GM21447 (cell line): ENCODE measurements at regions not wholly inside any gene's neighbourhood (a gene's known extent, or its start where the extent isn't known, plus 50 kb on each side); places are given as distances from the start of the nearest gene placed in this dataset.
"Not testable (repeated sequence)": the region's sequence is repeated elsewhere in the genome, so short reads cannot be mapped to it uniquely, and the experiment has no call there.

Experiments used
- ATAC-seq: cut with Tn5 transposase; IDR thresholded peaks from one replicate; pipeline ENCODE4 v1.9.1; 2021; ENCODE audit not compliant: unreplicated experiment

DNA sequence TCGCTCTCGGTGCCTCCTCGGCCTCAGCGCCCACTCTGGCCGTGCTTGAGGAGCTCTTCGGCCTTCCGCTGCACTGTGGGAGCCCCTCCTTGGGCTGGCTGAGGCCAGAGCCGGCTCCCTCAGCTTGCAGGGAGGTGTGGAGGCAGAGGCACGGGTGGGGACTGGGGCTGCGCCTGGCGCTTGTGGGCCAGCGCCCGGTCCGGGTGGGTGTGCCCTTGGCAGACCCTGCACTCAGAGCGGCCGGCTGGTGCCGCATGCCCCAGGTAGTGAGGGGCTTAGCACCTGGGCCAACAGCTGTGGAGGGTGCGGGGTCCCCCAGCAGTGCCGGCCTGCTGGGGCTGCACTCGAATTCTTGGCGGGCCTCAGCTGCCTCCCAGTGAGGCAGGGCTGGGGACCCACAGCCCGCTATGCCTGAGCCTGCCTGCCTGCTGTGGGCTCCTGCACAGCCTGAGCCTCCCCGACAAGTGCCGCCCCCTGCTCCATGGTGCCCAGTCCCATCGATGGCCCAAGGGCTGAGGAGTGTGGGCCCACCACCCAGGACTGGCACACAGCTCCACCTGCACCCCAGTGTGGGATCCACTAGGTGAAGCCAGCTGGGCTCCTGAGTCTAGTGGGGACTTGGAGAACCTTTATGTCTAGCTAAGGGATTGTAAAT is 2085.2 kb upstream of the ACO1 start:
- no peak for ATAC-seq

DNA sequence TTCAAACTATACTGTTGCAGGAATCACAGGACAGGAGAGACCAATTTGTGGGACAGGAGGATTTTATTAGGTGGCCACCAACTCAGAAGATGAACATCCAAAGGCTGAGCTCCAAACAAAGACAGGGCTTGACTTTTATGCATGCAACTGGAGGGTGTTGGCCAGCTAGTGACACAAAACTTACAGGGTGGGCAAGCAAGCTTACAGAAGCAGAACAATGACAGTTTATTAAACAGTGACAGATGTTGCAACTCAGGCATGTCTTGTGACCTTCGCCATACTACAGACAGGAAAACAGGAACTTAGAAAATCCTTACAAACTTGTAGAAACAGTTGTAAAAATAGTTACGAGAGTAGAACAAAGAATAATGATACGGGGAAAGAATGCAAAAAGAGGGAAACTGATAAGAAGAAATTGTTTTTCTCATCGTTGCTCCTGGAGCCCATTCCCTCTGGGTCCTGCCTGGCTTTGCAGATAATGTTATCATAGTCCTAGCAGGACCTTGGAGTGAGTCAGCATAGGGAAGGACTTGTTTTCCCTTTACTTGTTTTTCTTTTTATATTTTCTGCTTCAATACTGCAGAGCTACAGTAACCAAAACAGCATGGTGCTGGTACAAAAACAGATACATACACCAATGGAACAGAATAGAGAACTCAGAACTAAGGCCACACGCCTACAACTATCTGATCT is 2083.0 kb upstream of the ACO1 start:
- no peak for ATAC-seq

DNA sequence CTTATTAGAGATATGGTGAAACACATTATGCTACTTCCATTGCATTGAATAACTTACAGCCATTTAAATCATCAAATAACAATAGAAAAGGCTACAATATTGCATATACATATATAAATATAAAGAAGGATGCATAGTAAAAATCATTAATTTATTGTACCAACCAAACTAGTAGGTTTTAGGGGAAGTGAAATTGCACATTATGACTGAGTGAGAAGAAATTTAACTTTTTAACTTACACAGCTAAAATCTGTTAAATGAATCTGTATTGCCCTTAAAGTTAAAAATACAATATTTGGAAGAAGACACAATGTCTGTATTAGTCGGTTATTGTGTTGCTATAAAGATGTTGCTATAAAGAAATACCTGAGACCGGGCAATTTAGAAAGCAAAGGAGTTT is 2073.7 kb upstream of the ACO1 start:
- no peak for ATAC-seq

DNA sequence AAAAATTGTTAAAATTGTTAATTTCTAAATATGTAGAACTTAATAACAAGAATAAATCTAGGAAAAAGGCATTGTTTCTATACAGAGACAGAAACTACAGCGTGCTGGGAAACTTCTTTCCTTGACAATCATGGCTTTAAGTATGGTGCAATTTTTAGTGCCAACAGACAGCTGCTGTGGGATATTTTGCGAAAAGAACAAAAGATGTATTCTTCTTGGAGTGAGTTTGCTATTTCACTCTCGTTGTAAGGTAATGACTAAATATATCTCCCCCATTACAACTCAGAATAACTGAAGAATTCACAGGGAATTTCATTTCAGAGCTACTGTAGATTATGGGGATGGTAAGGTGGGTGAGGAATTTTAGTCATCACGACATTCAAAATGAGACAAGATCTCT is 2055.0 kb upstream of the ACO1 start:
- ATAC-seq, result no peak

DNA sequence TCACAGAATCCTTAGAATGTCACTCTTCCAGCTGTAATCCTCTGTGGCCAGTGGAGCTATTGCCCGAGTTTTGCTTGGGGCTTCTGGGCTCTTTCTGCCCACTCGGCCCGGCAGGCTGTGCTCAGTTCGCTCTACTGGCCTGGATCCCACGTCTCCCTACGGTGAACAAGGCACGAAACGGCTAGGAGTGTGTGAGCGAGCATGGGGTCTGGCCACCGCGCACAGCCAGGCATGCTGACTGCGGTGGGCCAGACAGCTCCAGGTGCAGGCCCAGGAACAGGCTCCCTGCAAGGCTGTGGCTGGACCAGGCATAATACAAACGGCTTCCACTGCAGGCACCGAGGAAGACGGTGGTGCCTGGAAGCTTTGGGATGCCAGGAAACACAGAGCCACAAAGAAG is 2035.5 kb upstream of the ACO1 start:
- ATAC-seq, result no peak

DNA sequence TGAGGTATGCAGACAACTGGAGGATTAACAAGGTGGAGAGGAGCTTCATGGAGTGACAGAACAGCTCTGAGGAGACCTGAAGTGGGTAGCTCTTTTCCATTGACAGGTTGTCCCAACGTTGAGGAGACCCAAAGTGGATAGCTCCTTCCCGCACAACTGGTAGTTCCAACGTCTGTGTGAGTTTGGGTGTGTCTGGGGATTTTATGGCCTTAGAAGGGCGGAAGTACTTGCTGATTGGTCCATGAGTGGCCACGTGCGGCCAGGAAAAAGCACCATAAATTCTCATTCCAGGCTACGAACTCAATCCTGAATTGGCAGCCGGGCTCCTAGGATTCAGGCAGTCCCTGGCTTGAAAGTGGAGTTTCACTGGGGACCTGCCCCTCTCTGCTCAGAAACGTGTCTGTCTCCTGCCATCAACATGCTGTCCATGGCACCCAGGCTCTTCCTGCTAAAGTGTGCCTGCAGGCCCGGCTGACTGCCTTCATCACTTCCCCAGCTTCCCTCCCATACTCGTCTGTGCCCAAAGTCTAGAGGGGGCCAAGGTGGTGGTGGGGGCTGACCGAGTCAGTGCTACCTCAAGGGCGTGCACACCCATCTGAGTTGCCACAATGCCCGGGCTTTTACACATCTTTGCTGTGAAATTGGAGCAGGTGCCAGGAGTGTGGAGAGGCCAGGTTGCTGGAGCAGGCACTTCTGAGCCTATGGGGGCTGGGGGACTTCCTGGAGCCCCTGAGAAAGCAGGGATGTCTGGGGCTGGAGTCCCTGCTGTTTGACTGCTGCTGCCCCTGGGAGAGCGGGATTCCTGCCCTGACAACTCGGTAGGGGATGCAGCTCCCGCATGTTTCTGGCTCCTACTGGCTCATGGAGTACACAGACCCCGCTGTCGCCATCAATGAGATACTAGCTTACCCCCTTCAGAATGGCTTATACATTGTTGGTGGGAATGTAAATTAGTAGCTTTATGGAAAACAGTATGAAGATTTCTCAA is 2034.6 kb upstream of the ACO1 start:
- ATAC-seq, result no peak

DNA sequence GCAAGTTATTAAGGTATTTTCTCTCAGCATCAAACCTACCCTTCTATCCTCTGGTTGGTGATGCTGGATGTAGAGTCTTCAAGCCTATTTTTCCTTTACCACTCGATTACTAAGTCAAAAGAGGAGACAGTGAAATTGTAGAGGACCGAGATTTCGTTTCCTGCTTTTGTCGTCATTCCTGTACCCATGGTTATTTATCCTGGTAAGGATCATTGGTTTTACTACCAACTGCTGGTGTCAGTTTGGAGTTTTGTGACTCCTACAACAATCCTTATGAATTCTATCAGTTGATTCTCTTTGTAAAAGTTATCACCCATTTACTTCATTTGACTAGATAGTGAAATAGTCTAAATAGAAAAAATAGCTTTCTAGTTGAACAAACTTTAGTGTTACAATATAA is 2028.2 kb upstream of the ACO1 start:
- no peak for ATAC-seq

DNA sequence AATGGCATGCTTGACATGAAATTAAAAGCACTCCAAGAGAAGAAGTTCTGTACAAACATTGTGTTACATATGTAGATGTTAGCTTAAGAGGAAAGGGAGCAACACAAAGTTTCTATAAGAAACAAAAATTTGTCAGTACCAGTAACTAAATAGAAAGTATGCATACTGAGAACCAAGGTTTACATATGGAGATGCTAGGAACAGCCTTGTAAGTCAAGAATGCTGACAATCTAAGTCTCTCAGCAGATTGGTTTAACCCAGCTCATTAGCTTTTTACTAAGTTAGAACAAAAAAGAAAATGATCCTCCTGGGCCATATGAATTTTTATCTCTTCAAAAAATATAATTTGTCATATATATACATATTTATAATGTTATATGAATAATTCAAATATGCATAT is 2022.1 kb upstream of the ACO1 start:
- no peak for ATAC-seq

DNA sequence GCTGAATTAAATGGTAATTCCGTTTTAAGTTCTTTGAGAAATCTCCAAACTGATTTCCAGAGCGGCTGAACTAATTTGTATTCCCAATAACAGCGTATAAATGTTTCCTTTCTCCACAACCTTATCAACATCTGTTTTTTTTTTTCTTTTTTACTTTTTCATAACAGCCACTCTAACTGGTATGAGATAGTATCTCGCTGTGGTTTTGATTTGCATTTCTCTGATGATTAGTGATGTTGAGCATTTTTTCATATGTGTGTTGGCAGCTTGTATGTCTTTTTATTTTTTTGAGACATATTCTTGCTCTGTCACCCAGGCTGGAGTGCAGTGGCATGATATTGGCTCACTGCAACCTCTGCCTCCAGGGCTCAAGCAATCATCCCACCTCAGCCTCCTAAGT is 2018.3 kb upstream of the ACO1 start:
- ATAC-seq, result not testable (repeated sequence)

DNA sequence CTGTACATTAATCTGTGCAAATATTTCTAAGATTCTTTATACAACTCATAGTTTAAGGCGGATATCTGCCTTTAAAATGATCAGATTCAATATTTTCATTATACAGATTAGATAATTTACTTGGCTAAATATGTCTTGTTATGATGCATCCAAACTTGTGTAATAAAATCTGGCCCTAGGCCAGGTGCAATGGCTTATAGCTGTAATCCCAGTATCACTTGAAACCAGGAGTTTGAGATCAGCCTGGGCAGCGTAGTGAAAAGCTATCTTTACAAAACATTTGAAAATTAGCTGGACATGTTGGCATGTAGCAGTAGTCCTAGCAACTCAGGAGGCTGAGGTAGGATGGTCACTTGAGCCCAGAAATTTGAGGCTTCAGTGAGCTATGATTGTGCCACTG is 2002.2 kb upstream of the ACO1 start:
- no peak for ATAC-seq

DNA sequence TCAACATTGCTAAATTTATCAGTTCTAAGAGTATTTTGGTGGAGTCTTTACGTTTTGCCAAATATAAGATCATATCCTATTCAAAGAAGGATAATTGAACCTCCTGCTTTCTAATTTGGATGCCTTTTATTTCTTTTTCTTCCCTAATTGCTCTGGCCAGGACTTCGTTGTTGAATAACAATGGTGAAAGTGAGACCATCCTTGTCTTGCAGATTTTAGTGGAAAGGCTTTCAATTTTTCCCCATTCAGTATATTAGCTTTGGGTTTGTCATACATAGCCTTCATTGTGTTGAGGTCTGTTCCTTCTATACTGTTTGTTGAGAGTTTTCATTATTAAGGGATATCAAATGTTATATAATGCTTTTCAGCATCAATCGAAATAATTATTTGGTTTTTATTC is 1974.2 kb upstream of the ACO1 start:
- ATAC-seq, result no peak

DNA sequence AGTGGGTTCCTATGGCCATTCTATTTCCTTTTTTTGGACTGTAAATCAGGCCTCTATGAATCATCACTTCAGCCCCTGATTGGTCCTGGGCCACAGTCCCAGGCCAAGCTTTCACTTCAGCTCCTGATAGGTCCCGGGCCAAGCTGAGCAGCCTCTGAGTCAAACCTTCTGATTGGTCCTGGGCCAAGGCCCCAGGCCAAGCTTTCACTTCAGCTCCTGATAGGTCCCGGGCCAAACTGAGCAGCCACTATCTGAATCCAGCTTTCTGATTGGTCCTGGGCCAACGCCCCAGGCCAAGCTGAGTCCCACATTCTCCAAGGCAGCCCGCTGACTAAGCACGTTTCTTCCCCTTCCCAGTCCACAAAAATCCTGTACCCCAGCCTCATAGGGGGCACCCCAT is 1972.9 kb upstream of the ACO1 start:
- no peak for ATAC-seq

DNA sequence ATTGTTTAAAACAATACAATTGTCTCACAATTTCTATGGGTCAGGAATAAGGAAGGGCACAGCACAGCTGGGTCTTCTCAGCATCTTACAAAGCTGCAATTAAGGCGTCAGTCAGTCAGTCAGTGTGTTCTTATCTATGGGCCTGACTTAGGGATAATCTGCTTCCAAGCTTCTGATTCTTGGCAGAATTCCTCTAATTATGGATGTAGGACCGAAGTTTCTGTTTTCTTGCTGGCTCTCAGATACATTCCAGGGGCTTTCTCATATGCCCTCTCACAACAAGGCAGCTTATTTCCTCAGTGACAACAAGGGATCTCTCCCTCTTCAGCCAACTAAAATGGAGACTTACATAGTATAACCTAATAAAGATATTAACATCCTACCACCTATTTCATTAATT is 1925.3 kb upstream of the ACO1 start:
- ATAC-seq, result no peak

DNA sequence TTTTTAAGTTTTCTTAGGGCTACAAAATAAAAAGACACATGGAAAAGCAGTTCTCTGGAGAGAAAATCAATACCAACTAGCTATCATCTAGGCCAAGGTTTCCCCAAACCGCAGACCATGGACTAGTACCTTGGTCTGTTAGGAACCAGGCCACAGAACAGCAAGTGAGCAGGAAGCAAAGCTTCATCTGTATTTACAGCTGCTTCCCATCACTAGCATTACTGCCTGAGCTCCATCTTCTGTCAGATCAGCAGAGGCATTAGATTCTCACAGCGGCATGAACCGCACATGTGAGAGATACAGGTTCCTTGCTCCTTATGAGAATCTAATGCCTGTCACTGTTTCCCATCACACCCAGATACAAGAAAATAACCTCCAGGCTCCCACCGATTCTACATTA is 1907.6 kb upstream of the ACO1 start:
- no peak for ATAC-seq

DNA sequence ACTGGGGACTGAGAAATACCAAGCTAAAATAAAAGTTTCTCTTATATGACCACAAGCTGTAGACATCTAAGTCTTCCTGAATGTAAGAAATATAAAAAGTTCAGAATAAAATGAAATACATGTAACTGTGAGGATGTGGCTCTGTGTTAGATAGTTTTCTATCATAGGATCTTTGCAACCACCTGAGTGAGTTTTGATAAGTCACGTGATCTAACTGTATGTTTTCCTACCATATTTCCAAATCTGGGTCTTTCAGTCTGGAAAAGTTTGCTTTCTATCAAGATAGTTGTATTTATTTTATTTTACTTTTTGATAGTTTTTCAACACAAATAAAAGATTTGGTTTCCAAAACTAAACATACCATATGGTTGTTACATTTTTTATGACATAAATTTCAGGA is 1905.8 kb upstream of the ACO1 start:
- no peak for ATAC-seq

DNA sequence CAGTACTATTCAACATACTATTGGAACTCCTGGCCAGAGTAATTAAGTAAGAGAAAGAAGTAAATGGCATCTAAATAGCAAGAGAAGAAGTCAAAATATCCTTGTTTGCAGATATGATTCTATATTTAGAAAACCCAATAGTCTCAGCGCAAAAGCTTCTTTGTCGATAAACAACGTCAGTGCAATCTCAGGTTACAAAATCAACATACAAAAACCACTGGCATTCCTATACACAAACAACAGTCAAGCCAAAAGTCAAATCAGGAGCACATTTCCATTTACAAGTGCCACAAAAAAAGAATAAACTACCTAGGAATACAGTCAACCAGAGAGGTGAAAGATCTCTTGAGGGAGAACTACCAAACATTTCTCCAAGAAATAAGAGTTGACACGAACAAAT is 1901.9 kb upstream of the ACO1 start:
- no peak for ATAC-seq

DNA sequence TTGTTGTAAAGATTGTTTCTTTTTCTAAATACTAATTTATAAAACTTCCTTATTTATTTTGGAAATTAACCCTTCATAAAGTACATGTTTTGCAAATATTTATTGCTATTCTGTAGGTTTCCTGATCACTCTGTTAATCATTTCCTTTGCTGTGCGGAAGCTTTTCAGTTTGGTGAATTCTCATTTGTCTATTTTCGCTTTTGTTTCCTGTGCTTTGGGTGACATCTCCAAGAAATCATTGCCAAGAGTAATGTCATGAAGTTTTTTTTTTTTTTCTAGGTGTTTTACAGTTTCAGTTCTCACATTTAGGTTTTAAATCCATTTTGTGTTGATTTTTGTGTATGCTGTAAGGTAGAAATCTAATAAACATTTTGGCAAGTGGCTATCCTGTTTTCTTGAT is 1899.8 kb upstream of the ACO1 start:
- no peak for ATAC-seq

DNA sequence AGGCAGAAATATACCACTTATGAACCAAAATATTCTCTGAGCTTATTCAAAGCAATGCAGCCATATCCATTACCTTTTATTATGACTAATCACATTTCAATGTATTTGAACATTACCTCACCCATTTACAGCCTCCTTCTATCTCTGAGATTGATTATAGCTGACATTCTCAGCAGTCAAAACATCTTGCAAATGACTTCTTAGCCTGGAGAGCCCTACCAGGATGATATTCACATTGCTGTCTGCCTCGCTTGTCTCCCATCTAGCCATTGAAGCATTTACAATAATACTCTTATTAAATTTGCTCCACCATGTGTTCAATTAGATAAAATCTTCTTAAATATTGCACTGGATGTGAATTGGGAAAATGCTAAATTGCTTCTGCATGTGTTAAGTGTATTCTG is 1879.9 kb upstream of the ACO1 start:
- ATAC-seq, result no peak

DNA sequence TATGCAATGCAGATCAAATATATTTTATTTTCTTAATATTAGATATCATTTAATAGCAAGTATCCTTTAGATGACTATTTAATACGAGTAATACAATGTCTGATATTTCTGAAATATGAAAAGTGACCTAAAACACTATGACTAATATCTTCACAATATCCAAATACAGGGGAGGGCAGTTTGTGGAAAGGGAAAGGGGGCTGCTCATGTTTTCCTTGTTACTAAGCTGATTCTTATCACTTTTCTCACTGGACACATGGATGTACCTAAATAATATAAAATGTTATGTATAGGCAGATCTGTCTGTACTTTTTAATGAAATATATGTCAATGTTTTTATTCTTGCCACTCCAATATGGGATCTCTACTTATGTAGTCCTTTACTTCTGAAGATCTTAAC is 1879.1 kb upstream of the ACO1 start:
- ATAC-seq, result no peak

DNA sequence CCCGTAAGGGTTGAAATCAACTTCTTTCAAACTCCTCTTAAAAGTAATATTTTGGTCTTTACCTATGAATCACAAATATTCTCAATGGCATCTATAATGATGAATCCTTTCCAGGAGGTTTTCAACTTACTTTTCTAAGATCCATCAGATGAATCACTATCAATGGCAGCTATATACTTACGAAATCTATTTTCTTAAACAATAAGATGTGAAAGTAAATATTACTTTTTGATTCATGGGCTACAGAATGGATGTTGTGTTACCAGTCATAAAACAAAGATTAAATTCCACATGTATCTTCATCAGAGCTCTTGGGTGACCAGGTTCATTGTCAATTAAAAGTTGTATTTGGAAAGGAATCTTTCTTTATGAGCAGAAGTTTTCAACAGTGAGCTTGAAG is 1877.7 kb upstream of the ACO1 start:
- no peak for ATAC-seq

DNA sequence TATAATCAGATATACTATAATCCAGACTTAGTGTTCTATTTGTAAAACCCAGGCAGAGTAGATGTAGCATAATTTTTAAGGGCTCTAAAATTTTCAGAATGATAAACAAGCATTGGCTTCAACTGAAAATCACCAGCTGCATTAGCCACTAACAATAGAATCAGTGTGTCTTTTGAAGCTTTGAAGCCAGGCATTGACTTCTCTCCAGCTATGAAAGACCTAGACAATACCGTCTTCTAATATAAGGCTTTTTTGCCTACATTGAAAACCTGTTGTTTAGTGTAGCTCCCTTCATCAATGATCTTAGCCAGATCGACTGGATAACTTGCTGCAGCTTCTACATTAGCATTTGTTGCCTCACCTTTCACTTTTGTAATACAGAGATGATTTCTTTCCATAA is 1877.3 kb upstream of the ACO1 start:
- ATAC-seq, result no peak

DNA sequence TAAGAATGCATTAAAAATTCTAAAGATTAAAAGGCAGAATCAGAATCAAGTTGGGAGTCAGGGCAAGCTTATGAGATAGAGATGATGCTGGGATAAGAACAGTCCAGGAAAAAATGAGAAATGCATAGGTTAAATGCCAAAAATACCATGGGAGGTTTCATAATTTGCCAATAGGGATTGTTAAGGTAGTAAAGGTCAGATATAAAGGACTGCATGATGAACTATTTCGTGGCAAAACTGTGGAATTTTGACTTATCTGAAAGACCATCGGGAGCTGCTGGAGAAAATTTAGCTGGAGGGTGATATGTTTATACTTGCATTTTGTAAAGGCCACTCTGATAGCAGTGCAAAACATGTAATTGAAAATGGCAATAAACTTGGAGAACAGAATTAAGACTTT is 1872.8 kb upstream of the ACO1 start:
- no peak for ATAC-seq
